Stomach smooth muscle (tissue), 2 donors: ENCODE measurements at regions not wholly inside any gene's neighbourhood (a gene's known extent, or its start where the extent isn't known, plus 50 kb on each side); places are given as distances from the start of the nearest gene placed in this dataset.

Experiments used
- H3K27ac ChIP-seq: one replicate; pipeline ENCODE4 v1.7.0; 2013; ENCODE audit warnings: mild to moderate bottlenecking, low read length, inconsistent platforms
- H3K27me3 ChIP-seq, 2 donors: one replicate each; pipeline ENCODE4 v1.7.0; 2013; ENCODE audit warnings: low read length in 2 of 2; ENCODE audit not compliant: insufficient read depth in 2 of 2, control insufficient read depth in 1 of 2
- H3K36me3 ChIP-seq, 2 donors: one replicate each; pipeline ENCODE4 v1.7.0; 2013; ENCODE audit warnings: low read length in 2 of 2; ENCODE audit not compliant: control insufficient read depth in 2 of 2, insufficient read depth in 2 of 2
- H3K4me1 ChIP-seq: one replicate; pipeline ENCODE4 v1.7.0; 2013; ENCODE audit warnings: low read length; ENCODE audit not compliant: control insufficient read depth, insufficient read depth
- H3K4me3 ChIP-seq, 2 donors: one replicate each; pipeline ENCODE4 v1.7.0; 2013; ENCODE audit warnings: low read length in 2 of 2
- H3K9ac ChIP-seq, 2 donors: one replicate each; pipeline ENCODE4 v1.7.0; 2013; ENCODE audit warnings: low read length in 2 of 2, mild to moderate bottlenecking in 1 of 2
- H3K9me3 ChIP-seq, 2 donors: one replicate each; pipeline ENCODE4 v1.7.0; 2013; ENCODE audit warnings: low read length in 2 of 2; ENCODE audit not compliant: control insufficient read depth in 2 of 2
- donor health status: healthy.
- donor health status: Pancreatic carcinoma.

DNA sequence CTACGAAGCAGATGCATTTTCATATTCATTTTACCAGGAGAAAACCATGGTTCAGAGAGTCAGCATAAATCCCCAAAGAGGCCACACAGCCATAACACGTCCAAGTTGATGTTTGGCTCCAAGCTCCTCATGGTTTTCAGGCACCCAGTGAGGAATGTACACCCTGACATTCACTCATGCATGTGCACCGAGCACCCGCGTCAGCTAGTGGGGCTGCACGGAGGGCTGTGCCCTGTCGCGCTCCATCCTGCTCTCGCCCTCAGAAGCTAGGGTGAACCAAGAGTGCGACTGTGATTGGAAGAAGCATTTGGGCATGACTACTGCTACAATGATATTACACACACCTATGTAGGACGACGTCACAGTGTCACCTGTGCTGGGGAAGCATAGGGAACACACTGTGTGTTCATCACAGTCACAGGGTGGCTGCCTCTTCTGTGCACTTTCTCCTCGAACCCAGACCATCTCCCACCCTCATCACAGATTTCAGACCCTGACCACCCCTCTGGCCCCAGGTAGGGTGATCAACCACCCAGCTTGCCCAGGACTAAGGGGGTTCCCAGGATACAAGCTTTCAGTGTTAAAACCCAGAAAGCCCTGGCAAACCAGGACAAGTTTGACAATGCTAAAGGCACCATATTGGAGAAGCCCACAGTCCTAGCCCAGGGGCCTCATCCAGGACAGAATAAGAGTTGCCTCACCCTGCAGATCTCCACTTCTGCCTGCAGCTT lies 148.6 kb upstream of the ZNF507 start:
- no peak overlapping the region for H3K9ac ChIP-seq
- H3K36me3 ChIP-seq: no peaks in the 10 kb centered on the region
- no peaks in the 10 kb centered on the region for H3K27me3 ChIP-seq
- no peak overlapping the region for H3K4me3 ChIP-seq
- peaks cover 0 to 5% of the 10 kb centered on the region in 2 donors for H3K9me3 ChIP-seq
- H3K27ac ChIP-seq: no peak overlapping the region
- H3K4me1 ChIP-seq: no peaks in the 10 kb centered on the region

DNA sequence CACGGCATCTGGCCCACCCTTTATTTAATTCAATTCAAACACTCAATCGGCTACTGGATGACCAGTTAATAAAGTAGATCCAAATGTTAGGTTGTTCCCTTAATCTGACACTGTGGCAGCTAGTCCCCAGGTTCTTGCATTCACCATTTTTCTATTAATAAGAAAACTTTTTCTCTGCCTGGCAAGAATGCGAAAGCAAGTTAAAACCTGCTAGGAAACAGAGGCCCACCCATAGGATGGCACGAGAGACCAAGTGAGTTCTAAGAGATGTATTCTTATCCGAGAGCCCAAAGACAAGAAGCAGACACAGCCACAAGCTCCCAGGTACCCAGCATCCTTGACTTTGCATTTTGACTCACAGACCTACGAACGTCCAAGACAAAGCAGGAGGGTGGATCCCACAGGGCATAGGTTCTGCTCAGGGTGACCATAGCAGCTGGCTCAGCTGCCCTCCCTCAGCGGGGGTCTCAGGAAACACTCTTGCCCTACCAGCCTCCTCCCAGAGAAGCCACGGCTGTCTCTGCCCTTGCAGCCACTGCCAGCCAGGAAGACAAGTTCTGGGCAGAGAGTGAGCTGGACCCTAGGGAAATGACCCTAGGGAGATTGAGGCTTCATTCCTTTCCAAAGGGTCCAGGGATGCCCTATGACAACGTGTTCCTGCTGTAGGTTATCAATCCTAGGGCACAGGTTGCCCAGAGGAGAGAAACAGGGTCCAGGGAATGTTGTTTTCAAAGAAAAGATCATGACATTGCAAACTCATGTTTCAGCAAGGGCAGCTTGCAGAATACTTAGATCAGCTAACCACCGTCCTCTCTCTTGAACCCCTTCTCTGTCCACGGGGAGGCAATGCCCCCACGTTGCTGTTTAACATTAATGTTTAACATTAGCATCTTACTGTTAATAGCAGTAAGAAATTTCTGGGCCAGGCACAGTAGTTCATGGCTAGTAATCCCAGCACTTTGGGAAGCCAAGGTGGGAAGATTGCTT lies 147.2 kb upstream of the ZNF507 start:
- Histone ChIP-seq H3K4me3 (no peak overlapping the region), H3K27ac (no peak overlapping the region), H3K9me3 (peaks cover 0 to 5% of the 10 kb centered on the region in 2 donors), H3K4me1 (no peaks in the 10 kb centered on the region), H3K9ac (no peak overlapping the region), H3K36me3 (no peaks in the 10 kb centered on the region), H3K27me3 (peaks cover 0 to 2% of the 10 kb centered on the region in 2 donors)

DNA sequence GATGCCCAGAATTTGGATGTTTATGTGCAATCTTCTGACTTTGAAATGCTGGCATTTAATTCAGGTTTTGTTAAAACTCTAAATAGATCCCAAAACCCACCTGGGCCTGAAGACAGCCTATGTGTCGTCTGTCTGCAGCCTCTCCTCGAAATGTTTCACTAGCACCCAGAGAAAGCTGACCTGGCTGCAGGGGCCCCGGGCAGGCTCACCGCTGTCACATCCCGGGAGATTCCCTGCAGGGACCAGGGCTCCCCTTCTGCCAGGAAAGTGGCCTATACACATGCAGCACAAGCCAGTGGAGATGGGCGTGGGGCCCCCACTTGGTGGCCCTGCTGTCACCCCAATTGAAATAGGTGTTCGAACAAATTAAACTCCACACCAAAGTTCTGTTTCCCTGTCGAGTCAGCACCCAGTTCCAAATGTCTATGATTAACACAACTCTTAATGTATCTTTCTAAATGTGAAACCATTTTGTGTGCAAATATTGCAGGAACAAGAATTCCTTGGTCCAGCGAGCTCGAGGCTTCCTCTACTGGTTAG lies 145.8 kb upstream of the ZNF507 start:
- Histone ChIP-seq H3K36me3 (no peaks in the 10 kb centered on the region), H3K27ac (no peak overlapping the region), H3K9me3 (no peaks in the 10 kb centered on the region), H3K4me1 (no peaks in the 10 kb centered on the region), H3K27me3 (peaks cover 0 to 2% of the 10 kb centered on the region in 2 donors), H3K4me3 (no peak overlapping the region), H3K9ac (no peak overlapping the region)

DNA sequence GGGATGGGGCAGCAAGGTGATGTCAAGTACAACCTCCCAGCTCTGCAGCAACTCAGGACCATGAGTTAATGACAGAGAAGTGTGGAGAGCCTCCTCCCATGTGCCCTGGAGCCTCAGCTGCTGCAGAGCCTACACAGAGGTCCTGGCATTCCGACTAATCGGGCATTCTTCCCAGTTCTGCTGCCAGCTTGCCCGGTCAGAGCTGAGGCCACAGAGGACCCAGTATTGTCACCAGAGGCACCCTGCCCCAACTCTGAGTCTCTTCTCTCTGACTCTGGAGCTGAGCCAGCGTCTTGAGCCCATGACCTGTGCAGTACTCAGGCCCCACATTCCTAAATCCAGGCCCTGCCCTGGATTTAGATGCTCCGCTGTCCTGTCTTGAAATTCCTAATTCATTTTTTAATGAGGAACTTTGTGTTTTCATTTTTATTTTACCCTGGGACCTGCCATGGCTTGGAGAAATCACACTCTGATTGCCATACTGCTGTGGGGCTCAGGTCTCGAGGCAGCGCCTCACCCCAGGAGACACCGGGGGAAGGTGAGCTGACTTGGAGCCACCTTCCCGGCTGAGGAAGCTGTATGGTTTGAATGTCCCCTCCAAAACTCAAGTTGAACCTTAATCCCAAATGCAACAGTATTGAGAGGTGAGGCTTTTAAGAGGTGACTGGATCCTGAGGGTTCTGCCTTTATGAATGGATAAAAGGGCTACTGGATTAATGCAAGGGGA lies 144.9 kb upstream of the ZNF507 start:
- Histone ChIP-seq H3K27me3 (peaks cover 0 to 2% of the 10 kb centered on the region in 2 donors), H3K4me1 (no peaks in the 10 kb centered on the region), H3K9ac (no peak overlapping the region)

DNA sequence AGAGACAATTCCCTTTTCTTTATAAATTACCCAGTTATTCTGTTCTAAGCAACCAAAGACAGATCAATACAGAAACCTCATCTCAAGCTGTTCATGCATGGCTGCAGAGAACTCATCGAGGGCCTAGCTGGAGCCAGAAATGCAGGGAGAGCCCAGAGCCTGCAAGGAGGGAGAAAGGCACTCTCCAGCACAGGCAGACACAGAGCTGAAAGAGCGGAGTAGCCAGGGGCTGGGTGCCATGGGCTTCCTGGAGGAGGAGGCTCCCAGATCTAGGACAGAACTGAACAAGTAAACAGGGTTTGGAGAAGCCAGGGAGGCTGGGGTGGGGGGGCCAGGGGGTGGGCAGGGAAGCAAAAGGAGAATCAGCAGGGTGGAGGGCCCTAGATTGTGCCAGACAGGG lies 144.2 kb upstream of the ZNF507 start:
- no peak overlapping the region for H3K4me3 ChIP-seq
- H3K27me3 ChIP-seq: peaks cover 2% of the 10 kb centered on the region in 2 donors
- H3K4me1 ChIP-seq: no peaks in the 10 kb centered on the region
- H3K9me3 ChIP-seq: no peaks in the 10 kb centered on the region
- no peaks in the 10 kb centered on the region for H3K36me3 ChIP-seq
- no peak overlapping the region for H3K27ac ChIP-seq
- H3K9ac ChIP-seq: no peak overlapping the region

More for the DNA sequence above, 144.9 kb upstream of the ZNF507 start:
- no peaks in the 10 kb centered on the region for H3K9me3 ChIP-seq
- no peak overlapping the region for H3K4me3 ChIP-seq
- H3K27ac ChIP-seq: no peak overlapping the region
- no peaks in the 10 kb centered on the region for H3K36me3 ChIP-seq

DNA sequence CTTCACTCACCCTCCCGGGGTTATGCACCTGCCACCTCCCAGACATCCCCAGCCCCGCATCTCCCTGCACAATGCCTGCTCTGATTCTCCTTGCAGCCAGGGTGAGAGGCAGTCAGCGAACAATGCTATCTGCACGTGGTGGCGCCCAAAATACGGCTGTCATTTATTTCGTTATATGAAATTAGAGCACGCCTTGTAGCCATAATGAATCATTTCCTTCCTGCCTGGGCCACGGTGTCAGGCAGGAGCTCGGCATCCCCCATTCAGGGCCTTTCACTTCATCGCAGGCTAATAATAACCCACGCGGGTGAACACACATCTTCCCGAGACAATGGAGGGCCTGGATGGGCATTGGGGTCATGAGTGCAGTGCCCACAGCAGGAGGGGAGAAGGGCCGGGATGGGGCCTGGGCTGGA lies 143.8 kb upstream of the ZNF507 start:
- no peaks in the 10 kb centered on the region for H3K9me3 ChIP-seq
- H3K4me3 ChIP-seq: no peak overlapping the region
- no peak overlapping the region for H3K27ac ChIP-seq
- no peaks in the 10 kb centered on the region for H3K36me3 ChIP-seq
- H3K9ac ChIP-seq: no peak overlapping the region
- no peaks in the 10 kb centered on the region for H3K4me1 ChIP-seq
- peaks cover 2% of the 10 kb centered on the region in 2 donors for H3K27me3 ChIP-seq

DNA sequence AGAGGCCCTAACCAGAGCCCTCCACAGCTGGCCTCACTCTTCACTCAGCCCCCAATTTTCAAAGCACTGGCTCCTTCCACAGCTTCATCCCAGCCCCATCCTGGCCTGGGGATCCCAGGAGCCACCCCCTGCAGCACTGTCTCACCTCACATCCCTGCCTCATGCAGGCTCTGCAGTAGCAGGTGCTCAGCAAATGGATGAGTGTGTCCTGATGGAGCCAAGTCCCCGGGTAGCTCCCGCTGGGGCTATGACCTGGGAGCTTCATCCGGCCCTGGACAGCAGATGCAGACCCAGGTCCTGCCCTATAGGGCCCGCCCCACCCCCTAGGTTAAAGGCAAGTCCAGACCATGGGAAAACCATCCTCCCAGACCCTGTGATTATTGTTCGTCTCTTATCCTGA lies 143.2 kb upstream of the ZNF507 start:
- Histone ChIP-seq H3K9ac (no peak overlapping the region), H3K9me3 (no peaks in the 10 kb centered on the region), H3K27me3 (peaks cover 2% of the 10 kb centered on the region in 2 donors), H3K4me1 (no peaks in the 10 kb centered on the region), H3K4me3 (no peak overlapping the region), H3K36me3 (no peaks in the 10 kb centered on the region), H3K27ac (no peak overlapping the region)

DNA sequence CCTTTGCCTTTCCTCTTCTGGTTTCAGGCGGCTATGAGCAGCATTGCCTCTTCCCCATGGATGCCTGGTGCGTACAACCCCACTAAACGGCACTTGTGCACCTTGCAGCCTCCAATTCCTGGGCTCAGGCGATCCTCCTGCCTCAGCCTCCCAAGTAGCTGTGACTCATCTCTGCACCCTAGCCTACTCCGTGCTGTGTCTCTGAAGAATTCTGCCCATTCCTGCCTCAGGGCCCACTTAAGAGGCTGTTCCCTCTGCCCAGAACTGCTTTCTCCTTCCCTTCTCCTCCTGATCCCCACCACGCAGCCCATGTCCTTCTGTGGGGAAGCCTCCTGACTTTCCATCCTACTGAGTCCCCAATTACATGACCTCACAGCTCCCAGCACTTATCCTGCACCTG lies 142.2 kb upstream of the ZNF507 start:
- Histone ChIP-seq H3K27me3 (peaks cover 2% of the 10 kb centered on the region in 2 donors), H3K36me3 (no peaks in the 10 kb centered on the region), H3K4me1 (no peaks in the 10 kb centered on the region), H3K9ac (no peak overlapping the region), H3K4me3 (no peak overlapping the region), H3K9me3 (no peaks in the 10 kb centered on the region), H3K27ac (no peak overlapping the region)

DNA sequence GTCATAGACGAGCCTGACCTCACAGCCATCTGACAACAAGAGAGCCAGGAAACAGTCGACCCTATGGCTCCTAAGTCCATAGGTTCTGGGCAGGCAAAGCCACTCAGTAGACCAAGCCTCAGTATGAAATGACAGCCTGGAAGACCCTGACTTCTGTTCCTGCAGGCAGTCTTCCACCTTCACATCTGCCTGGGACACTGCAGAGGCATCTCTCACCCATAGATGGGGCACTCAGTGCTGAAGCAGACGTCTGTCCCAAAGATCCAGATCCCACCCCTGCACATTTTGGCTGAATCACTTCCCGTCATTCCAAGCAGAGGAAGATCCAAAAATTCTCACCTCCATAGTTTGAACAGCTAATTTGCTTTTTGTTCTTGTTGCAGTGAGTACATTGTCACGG lies 139.3 kb upstream of the ZNF507 start:
- Histone ChIP-seq H3K4me3 (no peak overlapping the region), H3K27ac (no peak overlapping the region), H3K27me3 (peaks cover 2% of the 10 kb centered on the region in 2 donors), H3K36me3 (no peaks in the 10 kb centered on the region), H3K4me1 (no peaks in the 10 kb centered on the region), H3K9me3 (no peaks in the 10 kb centered on the region), H3K9ac (no peak overlapping the region)

DNA sequence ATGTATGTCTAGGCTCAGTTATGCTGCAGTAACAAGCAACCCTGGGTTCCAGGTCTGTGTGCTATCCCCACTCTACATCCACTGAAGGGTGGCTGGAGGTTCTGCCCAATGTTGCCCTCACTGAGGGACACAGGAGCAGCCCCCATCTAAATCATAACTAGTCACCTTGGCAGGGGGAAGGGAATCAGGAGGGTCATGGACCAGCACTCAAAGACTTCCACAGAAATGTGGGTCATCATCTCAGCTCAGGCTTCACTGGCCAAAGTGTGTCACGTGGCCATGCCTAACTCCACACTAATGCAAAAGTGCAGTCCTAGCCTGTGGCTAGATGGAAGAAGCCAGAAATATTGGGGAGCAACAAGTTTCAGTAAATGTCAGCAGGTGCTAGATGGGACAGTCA lies 137.3 kb upstream of the ZNF507 start:
- Histone ChIP-seq H3K36me3 (no peaks in the 10 kb centered on the region), H3K27ac (no peak overlapping the region), H3K4me1 (no peaks in the 10 kb centered on the region), H3K4me3 (no peak overlapping the region), H3K9ac (no peak overlapping the region), H3K27me3 (peaks cover 0 to 2% of the 10 kb centered on the region in 2 donors), H3K9me3 (peaks cover 0 to 3% of the 10 kb centered on the region in 2 donors)
